Tibial nerve (tissue), 4 donors: ENCODE measurements at regions not wholly inside any gene's neighbourhood (a gene's known extent, or its start where the extent isn't known, plus 50 kb on each side); places are given as distances from the start of the nearest gene placed in this dataset.

Source experiments
- EP300 ChIP-seq, 2 donors: sonication (generic); formaldehyde crosslinking; IDR thresholded peaks; one replicate each; pipeline ENCODE4 v1.6.1; 2017; ENCODE audit warnings: antibody characterized with exemption in 2 of 2, mild to moderate bottlenecking in 1 of 2
- POLR2A ChIP-seq, 2 donors: fragments of 450-650 bp; IDR thresholded peaks; one replicate each; pipeline ENCODE4 v1.6.1; 2017; ENCODE audit warnings: antibody characterized with exemption in 2 of 2, mild to moderate bottlenecking in 2 of 2, moderate library complexity in 2 of 2
- TF ChIP-seq, protein P1 (sequence below), 5 experiments: fragments of 200-600 bp in 3 of 5; fragments of 450-650 bp in 2 of 5; sonication (generic) in 3 of 5; IDR thresholded peaks; one replicate each; pipeline ENCODE4 v1.5.1; 2016 to 2019; ENCODE audit warnings: antibody characterized with exemption in 5 of 5, mild to moderate bottlenecking in 3 of 5, moderate library complexity in 2 of 5

DNA sequence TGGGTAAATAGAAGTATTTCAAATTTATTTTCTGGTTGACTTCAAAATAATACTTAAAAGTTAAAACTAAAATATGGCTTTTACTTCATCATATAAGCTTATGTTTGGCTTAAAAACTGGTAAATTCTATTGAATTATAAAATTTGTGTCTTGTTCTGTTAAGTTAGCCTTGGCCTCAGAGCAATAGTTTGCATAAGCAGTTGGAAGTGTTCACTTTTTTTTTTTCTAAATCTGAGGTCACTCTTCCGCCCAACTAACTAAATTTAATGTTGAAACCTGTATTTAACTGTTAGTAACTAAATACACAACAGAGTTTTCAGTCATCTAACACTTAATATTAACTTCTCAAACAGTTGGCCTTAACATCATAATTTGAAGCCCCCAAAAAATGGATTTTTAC, 871.7 kb upstream of the ADAMTS5 start:
- no peak for TF ChIP-seq POLR2A (IDR thresholded peaks at IDR 0.05)
- TF ChIP-seq, protein P1, sequence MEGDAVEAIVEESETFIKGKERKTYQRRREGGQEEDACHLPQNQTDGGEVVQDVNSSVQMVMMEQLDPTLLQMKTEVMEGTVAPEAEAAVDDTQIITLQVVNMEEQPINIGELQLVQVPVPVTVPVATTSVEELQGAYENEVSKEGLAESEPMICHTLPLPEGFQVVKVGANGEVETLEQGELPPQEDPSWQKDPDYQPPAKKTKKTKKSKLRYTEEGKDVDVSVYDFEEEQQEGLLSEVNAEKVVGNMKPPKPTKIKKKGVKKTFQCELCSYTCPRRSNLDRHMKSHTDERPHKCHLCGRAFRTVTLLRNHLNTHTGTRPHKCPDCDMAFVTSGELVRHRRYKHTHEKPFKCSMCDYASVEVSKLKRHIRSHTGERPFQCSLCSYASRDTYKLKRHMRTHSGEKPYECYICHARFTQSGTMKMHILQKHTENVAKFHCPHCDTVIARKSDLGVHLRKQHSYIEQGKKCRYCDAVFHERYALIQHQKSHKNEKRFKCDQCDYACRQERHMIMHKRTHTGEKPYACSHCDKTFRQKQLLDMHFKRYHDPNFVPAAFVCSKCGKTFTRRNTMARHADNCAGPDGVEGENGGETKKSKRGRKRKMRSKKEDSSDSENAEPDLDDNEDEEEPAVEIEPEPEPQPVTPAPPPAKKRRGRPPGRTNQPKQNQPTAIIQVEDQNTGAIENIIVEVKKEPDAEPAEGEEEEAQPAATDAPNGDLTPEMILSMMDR (IDR thresholded peaks at IDR 0.05) = no peak
- TF ChIP-seq EP300 (IDR thresholded peaks at IDR 0.05) = no peak
